A673 (cell line): ENCODE measurements at regions not wholly inside any gene's neighbourhood (a gene's known extent, or its start where the extent isn't known, plus 50 kb on each side); places are given as distances from the start of the nearest gene placed in this dataset.

Source experiments
- EZH2 ChIP-seq: fragments of 200-600 bp; sonication (generic); IDR thresholded peaks from 2 replicates; pipeline ENCODE4 v1.6.1; 2017; ENCODE audit warnings: borderline replicate concordance, low read depth, mild to moderate bottlenecking, mixed read lengths, antibody characterized with exemption, low read length; ENCODE audit not compliant: poor library complexity, severe bottlenecking
- TF ChIP-seq, protein P1 (sequence below): fragments of 300-800, 200-600 bp; sonication (generic); conservative IDR thresholded peaks from 2 replicates; pipeline ENCODE4 v1.5.1; 2017; ENCODE audit warnings: low read depth, mild to moderate bottlenecking, antibody characterized with exemption, low read length, moderate library complexity, mixed read lengths

DNA sequence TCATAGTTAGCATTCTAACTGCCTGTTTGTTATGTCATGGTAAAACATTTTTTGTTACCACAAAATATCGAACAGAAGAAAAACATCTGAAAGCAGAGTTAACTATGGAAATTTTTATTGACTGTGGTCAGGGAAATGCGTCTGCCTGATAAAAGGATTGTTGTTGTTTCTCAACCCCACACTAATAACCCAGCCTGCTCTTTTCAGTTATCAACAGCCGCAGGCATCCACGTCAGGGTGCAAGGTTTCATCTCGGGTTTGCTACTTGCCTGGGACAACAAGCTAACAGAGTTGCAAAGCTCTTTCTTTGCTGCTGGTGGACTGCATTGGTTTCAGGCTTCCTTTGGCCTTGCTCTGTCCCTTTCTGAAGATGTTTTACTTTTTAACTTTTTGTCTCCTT is 969.2 kb downstream of the CDH18 start:
- TF ChIP-seq, protein P1, sequence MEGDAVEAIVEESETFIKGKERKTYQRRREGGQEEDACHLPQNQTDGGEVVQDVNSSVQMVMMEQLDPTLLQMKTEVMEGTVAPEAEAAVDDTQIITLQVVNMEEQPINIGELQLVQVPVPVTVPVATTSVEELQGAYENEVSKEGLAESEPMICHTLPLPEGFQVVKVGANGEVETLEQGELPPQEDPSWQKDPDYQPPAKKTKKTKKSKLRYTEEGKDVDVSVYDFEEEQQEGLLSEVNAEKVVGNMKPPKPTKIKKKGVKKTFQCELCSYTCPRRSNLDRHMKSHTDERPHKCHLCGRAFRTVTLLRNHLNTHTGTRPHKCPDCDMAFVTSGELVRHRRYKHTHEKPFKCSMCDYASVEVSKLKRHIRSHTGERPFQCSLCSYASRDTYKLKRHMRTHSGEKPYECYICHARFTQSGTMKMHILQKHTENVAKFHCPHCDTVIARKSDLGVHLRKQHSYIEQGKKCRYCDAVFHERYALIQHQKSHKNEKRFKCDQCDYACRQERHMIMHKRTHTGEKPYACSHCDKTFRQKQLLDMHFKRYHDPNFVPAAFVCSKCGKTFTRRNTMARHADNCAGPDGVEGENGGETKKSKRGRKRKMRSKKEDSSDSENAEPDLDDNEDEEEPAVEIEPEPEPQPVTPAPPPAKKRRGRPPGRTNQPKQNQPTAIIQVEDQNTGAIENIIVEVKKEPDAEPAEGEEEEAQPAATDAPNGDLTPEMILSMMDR = no peak
- no peak for TF ChIP-seq EZH2
